ENCODE measurements at regions not wholly inside any gene's neighbourhood (a gene's known extent, or its start where the extent isn't known, plus 50 kb on each side); places are given as distances from the start of the nearest gene placed in this dataset.
"Not testable (repeated sequence)": the region's sequence is repeated elsewhere in the genome, so short reads cannot be mapped to it uniquely, and the experiment has no call there.

DNA sequence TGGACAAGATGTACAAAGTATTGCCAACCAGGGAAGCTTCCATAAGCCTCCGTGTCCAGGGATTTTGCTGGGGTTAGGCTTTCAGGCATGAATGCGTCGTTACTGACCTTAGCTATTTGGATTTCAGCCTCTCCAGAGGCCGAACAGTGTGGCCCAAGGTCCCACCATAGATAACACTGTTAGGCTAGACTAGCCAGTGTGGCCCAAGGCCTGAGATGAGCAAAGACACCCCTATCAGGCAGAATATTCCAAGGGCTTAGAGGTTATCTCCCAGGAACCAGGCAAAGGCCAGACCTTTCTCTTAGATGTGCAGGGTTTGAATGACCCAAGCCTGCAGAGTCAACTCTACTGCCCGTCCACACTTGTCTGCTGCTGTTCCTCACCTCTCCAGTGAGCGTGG, 131.7 kb upstream of the NDUFV2 start:
- no peak for DNase-seq

DNA sequence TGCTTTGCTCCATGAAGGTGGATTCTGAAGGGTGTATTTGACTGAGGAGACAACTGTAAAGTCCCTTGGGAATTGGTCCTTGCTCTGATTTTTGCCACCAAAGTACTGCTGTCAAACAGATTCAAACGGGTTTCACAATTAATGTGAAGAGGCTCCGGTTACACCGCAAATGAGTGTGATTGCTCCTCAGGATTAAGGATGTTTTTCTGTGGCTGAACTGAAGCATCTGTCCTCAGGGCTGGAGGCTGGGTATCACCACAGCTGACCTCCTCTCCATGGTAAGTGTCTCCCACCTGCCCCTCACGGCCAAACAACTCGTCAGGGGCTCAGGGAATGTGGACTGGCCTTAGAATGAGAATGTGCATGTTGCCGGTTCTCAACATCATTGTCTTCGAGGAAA, 130.4 kb upstream of the NDUFV2 start:
- DNase-seq: no peak

DNA sequence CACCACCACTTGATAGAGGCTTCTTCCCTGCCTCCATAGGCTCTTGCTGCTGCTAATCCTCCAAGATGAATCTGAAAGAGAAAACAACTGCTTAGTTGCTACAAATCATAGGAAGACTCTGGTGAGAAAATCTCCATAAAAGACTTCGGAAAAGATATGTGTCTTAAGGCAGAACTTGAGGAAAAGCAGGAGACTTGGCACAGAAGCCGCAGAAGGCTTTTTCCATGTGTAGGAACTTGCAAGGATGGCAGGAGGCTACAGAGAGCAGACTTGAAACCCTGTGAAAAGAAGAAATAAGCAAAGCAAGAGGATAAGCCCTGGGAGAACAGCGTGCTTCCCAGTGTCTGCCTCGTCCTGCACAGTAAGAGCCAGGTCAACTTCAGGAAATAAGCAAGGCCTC, 128.2 kb upstream of the NDUFV2 start:
- DNase-seq: no peak

DNA sequence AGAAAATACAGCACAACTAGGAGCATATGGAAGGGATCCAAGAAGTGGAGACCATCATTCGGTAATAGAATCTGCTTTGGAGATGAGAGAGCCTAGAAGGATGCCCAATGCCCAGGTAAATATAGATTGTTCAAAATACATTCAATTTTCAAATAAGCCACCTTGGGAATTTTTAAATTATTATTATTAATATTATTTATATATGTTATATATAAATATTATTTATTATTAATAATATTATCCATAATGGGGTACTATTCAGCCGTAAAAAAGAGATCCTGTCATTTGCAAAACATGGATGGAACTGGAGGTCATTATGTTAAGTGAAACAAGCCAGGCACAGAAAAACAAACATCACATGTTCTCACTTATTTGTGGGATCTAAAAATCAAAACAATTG, 127.8 kb upstream of the NDUFV2 start:
- no peak for DNase-seq

DNA sequence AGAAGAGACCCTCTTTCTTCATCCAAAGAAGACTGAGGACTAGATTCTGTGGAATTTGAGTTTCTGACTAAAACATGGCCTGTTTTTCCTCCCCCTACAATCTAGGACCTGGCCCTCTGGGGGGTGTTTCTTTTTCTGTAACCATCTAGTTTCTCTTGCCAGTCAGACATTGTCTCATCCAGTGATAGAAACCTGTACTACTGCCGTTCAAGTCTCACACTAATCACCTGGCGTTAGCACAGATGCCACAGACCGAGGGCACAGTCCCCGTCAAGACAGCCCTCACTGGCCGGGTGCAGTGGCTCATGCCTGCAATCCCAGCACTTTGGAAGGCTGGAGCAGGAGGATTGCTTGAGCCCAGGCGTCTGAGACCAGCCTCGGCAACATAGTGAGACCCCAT, 126.9 kb upstream of the NDUFV2 start:
- no peak for DNase-seq

DNA sequence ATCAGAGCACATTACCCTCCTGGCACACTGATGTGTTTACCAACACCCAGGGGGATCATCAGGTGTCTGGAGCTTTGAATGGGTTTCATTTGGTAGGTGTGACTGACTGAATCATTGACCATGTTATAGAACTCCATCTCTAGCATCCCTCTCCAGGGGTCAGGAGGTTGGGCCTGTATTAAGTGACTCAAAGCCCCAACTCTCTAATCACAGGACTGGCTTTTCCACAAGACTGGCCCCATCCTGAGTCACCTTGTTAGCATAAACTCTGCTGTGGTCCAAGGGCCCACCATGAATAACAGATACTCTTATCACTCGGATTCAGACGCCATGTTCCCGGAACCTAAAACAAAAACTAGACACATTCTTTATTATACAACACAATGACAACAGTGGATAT, 125.9 kb upstream of the NDUFV2 start:
- no peak for DNase-seq

DNA sequence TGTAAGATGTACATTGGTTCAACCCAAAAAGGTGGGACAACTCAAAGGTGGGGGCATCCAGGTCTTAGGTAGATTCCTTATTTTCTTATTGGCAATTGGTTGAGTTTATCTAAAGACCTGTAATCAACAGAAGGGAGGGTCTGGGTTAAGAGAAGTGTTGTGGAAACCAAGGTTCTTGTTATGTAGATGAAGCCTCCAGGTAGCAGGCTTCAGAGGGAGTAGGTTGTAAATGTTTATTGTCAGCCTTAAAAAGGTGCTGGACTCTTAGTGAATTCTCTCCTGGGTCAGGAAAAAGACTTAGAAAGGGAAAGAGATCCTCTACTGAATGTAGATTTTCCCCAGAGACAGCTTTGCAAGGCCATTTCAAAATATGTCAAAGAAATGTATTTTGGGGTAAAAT, 125.3 kb upstream of the NDUFV2 start:
- no peak for DNase-seq

DNA sequence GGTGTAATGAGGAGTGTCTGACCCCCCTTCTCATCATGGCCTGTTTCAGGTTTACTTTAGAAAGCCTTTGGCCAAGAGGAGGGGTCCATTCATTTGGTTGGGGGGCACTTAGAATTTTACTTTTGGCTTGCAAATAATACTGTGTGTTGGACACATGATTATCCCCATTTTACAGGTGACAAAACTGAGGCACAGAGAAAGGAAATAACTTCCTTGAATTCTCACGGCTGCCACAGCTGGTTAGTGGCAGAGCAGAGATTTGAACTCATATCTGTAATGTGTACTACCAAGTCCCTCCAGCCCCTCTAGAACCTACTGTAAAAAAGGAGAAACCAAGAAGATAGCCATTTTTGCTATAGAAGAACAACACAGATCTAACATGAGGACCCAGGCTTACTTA, 124.8 kb upstream of the NDUFV2 start:
- DNase-seq: no peak

DNA sequence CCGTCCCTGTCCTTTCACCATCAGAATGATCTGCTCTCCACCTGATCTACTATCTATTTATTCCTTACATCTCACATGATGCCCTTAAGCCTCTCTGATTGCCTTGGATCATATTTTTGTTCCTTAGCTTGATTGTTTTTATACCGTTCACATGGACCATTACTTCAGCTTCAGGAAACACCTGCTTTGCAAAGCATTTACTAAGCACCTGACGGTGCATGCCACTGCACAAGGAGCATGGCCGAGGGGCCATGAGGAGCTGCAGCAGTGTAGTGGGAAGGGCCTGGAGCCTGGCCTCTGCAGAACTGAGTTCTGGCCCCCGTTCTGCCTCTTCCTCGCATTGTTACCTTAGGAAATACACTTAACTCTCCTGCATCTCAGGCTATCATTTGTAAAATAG, 124.1 kb upstream of the NDUFV2 start:
- DNase-seq: no peak

DNA sequence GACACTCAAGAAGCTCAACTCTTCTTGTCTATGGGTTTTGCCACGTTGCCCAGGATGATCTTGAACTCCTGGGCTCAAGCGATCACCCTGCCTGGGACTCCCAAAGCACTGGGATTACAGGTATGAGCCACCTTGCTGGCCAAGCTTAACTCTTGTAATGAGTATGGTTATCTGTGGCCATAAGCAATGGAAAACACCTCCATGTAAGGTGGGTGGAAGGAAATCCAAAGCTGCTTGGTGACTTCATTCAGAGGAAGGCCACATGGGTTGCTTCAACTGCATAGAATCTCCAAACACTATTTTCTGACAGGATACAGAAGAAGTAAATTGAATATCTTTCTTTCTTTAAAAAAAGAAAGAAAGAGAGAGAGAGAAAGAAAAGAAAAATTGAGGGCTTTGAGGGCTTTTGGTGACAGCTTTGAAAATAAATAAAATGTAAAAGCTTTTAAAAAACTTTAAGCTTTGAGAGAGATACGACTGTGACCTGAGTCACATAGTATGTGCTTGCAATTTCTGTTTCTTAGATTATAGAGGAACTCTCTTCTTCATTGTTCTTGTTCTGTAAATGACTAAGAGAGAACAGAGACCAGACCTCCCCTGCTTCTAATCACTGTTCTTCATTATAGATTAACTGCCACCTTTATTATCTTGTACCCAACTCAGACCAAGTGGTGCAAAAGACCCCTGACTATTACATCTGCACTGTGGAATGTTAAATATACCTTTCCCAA, 123.1 kb upstream of the NDUFV2 start:
- DNase-seq: peak in 2 of 4 experiments; percentile 14 to 32

DNA sequence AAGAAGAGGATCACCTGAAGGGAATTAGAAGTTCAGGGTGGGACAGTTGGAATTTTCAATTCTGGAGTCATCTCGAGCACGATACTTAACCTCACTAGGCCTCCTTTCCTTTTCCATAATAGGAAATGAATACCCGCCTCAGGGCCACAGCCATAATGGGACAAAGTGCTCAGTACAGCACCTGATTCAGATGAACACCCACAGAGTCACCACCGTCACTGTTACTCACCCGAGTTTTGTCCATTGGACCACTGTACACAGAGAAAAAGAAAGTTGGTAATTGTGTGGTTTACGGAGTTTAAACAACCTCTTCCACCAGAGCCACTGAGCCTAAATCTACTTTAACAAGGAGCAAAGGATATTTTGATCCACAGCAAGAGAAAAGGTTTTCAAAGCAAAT, 122.0 kb upstream of the NDUFV2 start:
- no peak for DNase-seq

DNA sequence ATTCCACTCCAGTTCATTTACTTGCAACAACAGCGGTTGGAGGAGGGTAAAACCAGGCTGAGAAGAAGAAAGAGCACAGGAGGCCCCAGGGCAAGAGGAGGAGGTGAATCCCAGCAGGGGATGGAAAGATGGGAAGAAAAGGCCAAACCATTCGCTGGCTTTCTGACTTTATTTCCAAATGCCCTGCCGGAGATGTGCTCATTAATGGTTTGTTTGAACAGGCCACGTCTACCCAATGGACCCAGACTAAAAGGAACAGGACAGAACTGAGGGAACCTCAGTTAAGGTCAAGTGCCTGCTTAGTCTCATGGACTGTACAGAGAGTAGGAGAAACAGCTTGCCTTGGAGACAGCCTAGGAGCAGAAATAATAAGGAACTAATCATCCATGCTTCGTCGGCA, 121.6 kb upstream of the NDUFV2 start:
- DNase-seq: no peak

DNA sequence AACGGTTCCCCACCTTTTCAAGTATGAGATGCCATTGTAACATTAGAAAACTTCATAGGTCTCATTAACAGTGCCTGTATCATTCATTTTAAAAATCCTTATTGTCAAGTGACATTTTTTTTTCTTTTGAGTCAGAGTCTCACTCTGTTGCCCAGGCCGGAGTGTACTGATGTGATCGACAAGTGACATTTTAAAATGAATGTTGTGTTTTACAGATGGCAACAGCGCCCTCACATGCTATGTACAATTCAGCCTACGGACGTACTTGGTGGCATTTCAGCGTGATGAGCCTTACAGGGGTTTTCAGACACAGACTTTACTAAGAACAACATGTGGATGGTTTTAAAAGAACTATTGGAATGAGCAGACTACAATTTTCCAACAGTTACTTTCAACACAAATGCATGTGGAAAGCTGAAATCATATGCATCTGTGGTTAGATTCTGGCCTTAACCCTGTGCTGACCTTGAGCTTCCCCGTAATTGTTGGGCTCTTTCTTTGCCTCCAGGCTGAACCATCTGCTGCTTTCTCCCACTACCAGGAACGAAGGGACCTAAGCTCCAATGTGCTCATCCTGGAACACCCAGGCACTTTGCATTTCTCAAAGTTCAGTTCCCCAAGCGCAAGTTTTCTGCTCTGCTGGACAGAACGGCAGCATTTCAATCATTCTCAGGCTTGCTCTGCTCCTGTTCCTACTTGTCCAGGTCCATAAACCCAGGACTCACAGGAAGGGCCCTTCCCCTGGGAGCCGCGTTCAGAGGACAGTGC, 119.9 kb upstream of the NDUFV2 start:
- peak; percentile 41 to 63 (median 44) for DNase-seq

DNA sequence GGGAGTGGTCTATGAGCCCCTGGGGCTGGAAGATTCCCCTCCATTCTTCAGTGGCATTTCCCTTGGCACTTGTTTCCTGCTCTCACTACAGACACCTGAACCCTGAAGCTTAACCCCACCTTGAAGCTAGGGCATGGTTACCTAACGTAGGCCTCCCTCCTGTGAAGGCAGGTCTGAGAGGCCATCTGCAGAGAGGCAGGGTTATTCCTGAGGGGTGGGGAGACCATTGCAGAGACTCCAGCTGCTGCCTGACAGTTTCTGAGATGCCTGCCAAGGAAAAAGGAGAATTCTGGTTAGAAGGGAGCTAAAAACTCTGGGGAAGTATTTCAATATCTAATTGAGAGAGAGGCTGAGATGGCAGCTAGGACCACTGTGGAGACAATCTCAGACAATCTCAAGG, 119.3 kb upstream of the NDUFV2 start:
- DNase-seq: no peak

DNA sequence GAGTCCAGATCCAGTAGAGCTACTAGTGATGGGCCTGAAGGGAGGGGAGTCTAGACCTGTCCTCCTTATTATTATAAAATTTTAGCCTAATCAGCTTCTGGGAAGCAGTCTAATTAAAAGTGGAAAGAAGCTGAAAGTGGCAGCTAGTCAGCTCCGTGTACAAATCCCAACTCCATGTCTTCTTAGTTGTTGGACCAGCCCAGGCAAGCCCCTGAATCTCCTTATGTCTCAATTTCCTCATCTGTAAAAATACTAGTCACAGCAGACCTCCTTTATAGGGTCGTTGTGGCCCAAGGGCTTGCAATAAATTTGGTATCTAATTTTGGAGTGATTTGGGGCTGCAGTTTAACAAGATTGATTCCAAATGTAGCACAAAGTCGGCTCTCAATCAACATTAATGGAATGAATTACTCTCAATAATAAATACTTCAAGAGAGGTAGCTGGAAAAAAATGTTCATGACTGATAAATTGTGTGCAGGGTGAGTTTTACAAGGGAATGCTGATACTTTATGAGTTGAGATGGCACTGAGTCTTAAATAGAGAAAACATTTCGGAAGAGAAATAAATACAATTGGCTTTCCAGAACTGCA, 118.3 kb upstream of the NDUFV2 start:
- DNase-seq: no peak

DNA sequence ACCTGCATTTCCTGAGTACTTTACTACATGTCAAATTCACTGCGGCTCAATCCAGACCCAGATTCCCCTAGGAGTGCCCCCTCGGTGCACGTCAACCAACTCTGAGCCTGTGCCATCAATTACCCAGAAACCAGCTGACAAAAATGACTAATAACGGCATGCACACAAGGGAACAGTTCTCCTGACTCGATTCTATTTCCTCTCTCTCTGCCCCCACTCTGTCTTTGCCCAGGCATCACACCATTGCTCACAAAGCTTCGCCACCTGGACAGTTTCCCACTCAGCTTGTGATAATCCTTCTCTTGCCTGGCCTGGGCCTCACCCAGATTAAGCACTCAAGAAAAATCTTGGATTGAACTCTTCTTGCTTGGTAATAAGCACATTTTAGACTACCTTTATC, 115.3 kb upstream of the NDUFV2 start:
- DNase-seq: peak in 3 of 4 experiments; percentile 14 to 35 (median 27)

DNA sequence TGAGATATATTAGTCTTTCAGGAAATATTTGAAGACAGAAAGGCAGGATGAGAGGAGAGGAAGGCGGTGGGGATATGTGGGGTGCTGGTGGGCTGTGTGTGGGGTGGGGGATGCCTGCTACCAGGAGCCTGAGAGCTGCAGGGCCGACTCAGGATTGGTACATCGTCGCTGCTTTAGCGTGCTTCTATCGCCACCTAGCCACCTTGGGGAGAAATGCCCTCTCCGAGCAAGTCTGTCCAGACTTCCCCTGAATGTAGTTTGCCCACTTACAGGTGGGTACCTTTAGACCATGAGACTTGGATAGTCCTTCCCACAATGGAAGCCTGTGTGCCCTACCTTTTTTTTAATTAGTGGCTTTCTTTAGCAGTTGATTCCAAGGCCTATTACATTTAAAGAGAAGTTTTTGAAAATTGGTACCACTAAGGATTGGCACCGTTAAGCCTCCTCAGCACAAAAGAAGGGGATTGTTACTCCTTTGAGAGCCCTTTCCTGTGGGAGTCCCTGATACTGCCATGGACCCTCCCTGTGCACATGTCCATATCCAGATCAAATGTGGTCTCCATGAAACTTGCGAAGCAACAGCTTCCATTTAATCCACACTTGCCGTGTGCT, 114.1 kb upstream of the NDUFV2 start:
- DNase-seq: peak; percentile 59 to 80 (median 74)

DNA sequence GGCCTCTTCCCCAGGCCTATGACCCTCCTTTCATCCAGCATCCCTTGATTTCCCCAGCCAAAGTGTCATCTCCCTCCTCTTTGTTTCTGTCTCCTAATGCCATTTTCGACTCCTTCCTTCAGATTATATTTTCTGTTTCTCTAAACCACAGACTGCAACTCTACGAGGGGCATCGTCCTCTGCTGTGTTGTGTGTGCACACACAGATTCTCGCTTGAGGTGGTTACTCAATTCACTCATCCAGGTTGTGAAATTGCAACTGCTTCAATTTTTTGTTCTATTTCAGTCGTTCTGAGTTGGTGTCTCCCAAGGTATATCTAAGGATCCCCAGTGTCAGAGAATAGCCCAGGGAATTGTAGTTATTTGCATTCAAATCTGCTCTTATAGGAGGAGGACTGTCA, 113.5 kb upstream of the NDUFV2 start:
- DNase-seq: peak in 2 of 4 experiments; percentile 16 to 24

DNA sequence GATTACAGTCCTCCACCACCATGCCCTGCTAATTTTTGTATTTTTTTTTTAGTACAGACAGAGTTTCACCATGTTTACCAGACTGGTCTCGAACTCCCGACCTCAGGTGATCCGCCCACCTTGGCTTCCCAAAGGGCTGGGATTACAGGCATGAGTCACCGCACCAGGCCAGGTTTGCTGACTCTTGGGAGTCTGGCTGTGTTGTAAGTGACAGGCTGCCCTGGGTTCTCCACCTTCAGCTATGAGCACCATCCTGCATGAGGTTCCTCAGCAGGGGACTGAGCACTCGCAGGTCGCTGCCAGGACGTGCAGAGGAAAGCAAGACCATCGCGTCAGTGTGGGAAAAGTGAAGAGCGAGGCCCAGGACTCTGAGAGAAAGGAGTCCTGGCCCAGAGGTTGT, 112.6 kb upstream of the NDUFV2 start:
- DNase-seq: no peak

DNA sequence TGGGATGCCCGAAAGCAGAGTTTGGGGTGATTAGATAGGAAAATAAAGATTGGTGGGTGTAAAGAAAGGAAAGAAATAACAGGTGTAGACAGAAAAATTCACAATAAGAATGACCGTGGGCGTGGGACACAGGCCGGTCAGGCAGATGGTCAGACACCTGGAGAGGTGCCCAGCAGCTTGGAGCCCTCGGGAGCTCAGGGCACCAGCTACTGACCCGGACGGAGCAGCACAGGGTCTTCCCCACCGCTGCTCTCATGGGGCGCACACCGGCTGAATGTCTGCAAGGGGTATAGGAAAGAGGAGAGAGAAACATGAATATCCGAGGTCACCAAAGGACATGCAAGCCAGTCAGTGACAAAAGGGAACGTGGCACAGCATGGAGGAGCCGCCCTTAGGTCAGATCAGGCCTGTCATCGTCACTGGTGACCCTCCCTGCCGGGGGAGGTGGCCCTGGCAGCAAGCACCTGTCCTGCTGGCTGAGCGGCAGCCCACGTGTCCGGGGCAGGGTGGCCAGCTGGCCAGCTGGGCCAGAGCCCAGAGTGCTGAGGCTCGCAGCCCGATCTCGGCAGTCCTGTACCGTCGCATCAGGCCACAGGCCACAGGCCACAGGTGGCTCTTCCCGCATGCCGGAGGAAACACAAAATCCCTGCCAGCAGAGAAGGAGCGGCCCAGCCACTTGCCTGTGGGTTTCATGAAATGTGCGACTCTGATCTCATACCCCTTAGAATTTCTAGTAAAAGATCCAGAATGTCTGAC, 112.0 kb upstream of the NDUFV2 start:
- no peak for DNase-seq

DNA sequence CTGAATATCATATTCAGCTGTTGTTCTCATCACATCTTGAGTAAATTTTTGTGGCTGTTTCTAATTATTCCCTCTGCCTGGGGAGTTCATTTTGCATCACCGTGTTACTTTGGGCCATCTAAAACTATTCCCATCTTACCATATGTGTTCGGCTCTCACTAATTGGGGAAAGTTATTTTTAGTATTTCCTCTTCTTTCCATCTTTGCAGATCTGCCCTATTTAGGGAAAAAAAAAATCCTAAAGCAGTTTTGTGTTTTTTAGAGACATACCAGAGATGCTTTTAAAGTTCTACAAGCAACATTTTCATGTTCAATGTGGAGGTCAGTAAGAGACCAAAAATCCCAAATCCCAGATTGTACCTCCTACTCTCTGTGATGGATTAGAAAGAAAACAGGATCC, 111.3 kb upstream of the NDUFV2 start:
- no peak for DNase-seq

DNA sequence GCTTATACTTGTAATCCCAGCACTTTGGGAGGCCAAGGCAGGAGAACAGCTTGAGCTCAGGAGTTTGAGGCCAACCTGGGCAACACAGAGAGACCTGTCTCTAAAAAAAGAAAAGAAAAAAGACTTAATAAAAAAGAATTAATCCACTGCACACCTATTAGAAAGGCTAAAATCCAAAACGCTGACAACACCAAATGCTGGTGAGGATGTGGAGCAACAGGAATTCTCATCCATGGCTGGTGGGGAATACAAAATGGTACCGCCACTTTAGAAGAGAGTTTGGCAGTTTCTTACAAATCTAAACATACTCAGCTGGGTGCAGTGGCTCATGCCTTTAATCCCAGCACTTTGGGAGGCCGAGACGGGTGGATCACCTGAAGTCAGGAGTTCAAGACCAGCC, 110.0 kb upstream of the NDUFV2 start:
- not testable (repeated sequence) for DNase-seq

DNA sequence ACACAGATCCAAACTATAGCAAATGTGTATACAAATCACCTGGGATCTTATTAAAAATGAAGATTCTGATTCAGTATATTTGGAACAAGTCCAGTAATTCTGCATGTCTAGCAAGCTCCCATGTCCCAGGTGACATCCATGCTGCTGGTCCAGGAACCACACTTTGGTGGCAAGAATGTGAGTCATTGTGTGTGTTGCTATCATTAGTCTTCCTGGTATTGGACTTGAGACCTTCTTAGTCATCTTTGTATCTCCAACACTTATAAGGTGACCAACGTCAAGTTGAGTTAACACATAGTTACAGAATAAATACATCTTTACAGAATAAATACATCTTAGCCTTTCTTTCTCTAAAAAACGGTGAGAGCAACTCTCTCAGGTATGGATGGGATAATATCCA, 107.9 kb upstream of the NDUFV2 start:
- no peak for DNase-seq

Measured in suppressor macrophage (primary cell).